Activated naive CD4-positive, alpha-beta T cell treated with anti-CD3 and anti-CD28 coated beads for 36 hours (primary cell): ENCODE measurements at regions not wholly inside any gene's neighbourhood (a gene's known extent, or its start where the extent isn't known, plus 50 kb on each side); places are given as distances from the start of the nearest gene placed in this dataset.

ENCODE experiments used
- CTCF ChIA-PET: fragments of 350-600 bp; sonication (Branson Sonifier 250); formaldehyde crosslinking; loops from one replicate; lab custom pipeline; 2021; ENCODE audit warnings: antibody characterized with exemption; lab: Charles Lee
- DNase-seq: peaks from one replicate; pipeline ENCODE4 v3.0.0-alpha.2; 2020
- H3K27ac Mint-ChIP-seq: one replicate; pipeline ENCODE4 v1.8.0; 2021; ENCODE audit warnings: mild to moderate bottlenecking, mixed read lengths
- H3K27me3 Mint-ChIP-seq: one replicate; pipeline ENCODE4 v1.8.0; 2021; ENCODE audit warnings: low read depth, mixed read lengths
- H3K36me3 Mint-ChIP-seq: one replicate; pipeline ENCODE4 v1.8.0; 2021; ENCODE audit warnings: low read depth, mixed read lengths
- H3K4me1 Mint-ChIP-seq: one replicate; pipeline ENCODE4 v1.8.0; 2021; ENCODE audit warnings: low read depth, mixed read lengths
- H3K4me3 Mint-ChIP-seq: one replicate; pipeline ENCODE4 v1.8.0; 2021; ENCODE audit warnings: mild to moderate bottlenecking, moderate library complexity, mixed read lengths
- H3K9me3 Mint-ChIP-seq: one replicate; pipeline ENCODE4 v1.8.0; 2021; ENCODE audit warnings: mixed read lengths
- intact Hi-C: fragments of 100-400 bp; cut with micrococcal nuclease; formaldehyde crosslinking; loops from one replicate; pipeline ENCODE4 v1.15.1; 2023

GRCh38 chr10:42948040-42948439 lies 128.8 kb upstream of the RET start:
- H3K9me3 Mint-ChIP-seq, result no peaks in the 10 kb centered on the region
- DNase-seq, result no peak
- intact Hi-C loops, result no loop called here
- CTCF ChIA-PET, result interaction anchor here (0.5 kb wide), 1 partner anchor 97 kb away, joined by 3 read pairs; no protein-coding TSS in a partner anchor
- peaks cover 1% of the 10 kb centered on the region for H3K36me3 Mint-ChIP-seq
- H3K27me3 Mint-ChIP-seq, result peaks cover 14% of the 10 kb centered on the region
- no peak overlapping the region for H3K4me3 Mint-ChIP-seq
- H3K4me1 Mint-ChIP-seq, result no peaks in the 10 kb centered on the region
- no peak overlapping the region for H3K27ac Mint-ChIP-seq

DNA sequence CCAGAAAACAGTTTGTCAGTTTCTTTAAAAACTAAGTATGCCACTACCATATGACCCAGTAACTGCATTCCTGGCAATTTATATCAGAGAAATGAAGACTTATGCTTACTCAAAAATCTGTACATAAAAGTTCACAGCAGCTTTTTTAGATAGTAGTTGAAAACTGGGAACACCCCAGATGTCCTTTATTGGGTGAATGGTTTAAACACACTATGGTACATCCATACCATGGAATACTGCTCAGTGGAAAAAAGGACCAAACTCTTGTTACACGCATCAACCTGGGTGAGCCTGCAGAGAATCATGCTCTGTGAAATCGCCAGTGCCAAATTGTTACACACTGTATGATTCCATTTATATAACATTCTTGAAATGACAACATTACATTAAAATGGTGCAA lies 127.6 kb upstream of the RET start:
- Mint-ChIP-seq H3K27ac (no peak overlapping the region), H3K4me3 (no peak overlapping the region), H3K36me3 (peaks cover 1% of the 10 kb centered on the region), H3K27me3 (peaks cover 14% of the 10 kb centered on the region), H3K9me3 (no peaks in the 10 kb centered on the region), H3K4me1 (no peaks in the 10 kb centered on the region)
- DNase-seq, result no peak
- CTCF ChIA-PET, result no interaction called here
- intact Hi-C loops, result no loop called here

DNA sequence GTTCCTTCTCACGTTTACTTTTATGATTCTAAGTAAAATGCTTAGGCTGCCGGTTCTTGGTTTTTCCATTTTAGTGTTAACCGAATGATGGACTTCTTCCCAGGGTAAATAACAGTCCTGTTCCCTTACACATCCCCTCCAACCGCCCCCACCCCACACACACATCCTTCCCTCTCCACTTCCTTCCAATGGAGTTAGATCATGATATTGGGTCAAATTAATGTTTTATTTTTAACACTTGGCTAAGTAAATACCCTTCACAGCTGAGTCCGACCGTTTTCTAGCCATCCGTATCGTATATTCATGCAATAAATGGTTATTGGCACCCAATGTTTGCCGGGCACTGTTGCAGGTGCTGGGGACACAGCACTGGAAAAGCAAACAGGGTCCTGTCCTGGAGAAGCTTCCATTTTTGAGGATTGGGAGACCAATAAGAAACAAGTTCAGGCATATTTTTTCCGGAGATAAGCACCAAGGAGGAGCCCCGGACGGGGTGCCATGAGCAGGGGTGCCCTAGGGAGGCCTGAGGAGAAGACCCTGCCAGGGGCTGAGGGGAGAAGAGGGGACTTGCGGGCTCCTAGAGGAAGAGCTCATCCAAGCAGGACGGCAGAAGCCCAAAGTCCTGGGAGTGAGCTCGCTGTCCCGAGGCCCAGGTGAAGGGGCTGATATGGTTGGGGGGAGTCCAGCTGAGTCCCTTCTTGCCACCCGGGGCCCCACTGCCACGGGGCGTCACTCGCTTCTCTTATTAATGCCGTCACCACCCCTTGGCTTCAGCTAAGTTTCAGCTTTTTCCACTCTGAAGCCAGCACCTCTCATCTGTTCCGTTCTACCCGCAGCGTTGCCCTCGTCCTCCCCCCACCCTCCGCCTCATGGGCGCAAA lies 126.0 kb upstream of the RET start:
- DNase-seq, result no peak
- intact Hi-C loops, result no loop called here
- Mint-ChIP-seq H3K36me3 (peaks cover 1% of the 10 kb centered on the region), H3K4me1 (no peaks in the 10 kb centered on the region), H3K9me3 (no peaks in the 10 kb centered on the region), H3K4me3 (no peak overlapping the region), H3K27me3 (peaks cover 14% of the 10 kb centered on the region), H3K27ac (no peak overlapping the region)
- CTCF ChIA-PET, result no interaction called here

DNA sequence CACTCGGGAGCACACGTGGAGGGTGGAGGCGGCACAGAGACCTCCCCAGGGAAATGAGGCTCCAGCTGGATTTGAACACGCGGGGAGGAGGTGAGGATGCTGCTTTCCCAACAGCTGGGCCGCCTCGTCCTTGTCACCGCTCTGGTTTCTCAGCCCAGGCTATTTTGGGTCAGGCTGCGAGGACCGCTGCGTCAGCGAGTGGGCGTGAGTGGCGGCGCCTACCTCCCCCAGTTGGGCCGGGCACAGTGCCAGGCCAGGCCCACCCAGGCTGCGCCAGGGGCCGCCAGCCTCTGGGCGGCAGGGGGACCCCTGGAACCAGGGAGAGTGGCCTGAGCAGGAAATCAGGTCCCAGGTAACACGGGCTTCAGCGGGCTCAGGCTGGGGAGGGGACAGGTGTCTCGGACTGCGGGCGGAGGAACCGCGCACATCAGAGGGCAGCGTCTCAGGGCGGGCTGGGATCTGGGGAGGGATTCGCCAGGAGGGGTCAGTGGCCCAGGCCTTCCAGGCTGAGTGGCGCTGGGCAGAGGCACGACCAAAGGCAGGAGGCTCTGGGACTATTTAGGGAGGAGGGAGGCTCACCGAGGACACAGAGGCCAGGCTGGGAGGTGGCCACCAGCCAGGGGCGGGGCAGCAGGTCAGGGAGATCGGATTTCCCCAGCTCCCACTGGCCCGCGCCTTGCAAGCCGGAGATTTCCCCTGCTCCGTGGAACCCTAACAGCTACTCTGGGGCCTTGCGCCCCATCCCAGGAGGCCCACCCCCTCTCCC lies 125.2 kb upstream of the RET start:
- Mint-ChIP-seq H3K36me3 (peaks cover 1% of the 10 kb centered on the region), H3K27me3 (peaks cover 14% of the 10 kb centered on the region), H3K4me3 (no peak overlapping the region), H3K4me1 (no peaks in the 10 kb centered on the region), H3K27ac (no peak overlapping the region), H3K9me3 (peaks cover under 1% of the 10 kb centered on the region)
- no peak for DNase-seq
- CTCF ChIA-PET, result no interaction called here
- intact Hi-C loops, result no loop called here

GRCh38 chr10:42952349-42952748 lies 124.5 kb upstream of the RET start:
- intact Hi-C loops, result no loop called here
- no peak for DNase-seq
- CTCF ChIA-PET, result no interaction called here

GRCh38 chr10:42952931-42953683 lies 123.8 kb upstream of the RET start:
- H3K4me3 Mint-ChIP-seq, result no peak overlapping the region
- CTCF ChIA-PET, result no interaction called here
- H3K27ac Mint-ChIP-seq, result no peak overlapping the region
- H3K4me1 Mint-ChIP-seq, result no peaks in the 10 kb centered on the region
- peaks cover 14% of the 10 kb centered on the region for H3K27me3 Mint-ChIP-seq
- peaks cover 6% of the 10 kb centered on the region for H3K9me3 Mint-ChIP-seq
- DNase-seq, result no peak
- intact Hi-C loops, result no loop called here
- H3K36me3 Mint-ChIP-seq, result no peaks in the 10 kb centered on the region

More at GRCh38 chr10:42952349-42952748, 124.5 kb upstream of the RET start:
- Mint-ChIP-seq H3K27ac (no peak overlapping the region), H3K4me1 (no peaks in the 10 kb centered on the region), H3K4me3 (no peak overlapping the region), H3K9me3 (peaks cover 6% of the 10 kb centered on the region), H3K27me3 (peaks cover 14% of the 10 kb centered on the region), H3K36me3 (no peaks in the 10 kb centered on the region)

- intact Hi-C loops, result no loop called here
- CTCF ChIA-PET, result no interaction called here
- Mint-ChIP-seq H3K27ac (no peak overlapping the region), H3K9me3 (peaks cover 6% of the 10 kb centered on the region), H3K27me3 (peaks cover 14% of the 10 kb centered on the region), H3K4me1 (no peaks in the 10 kb centered on the region), H3K36me3 (no peaks in the 10 kb centered on the region), H3K4me3 (no peak overlapping the region)
- no peak for DNase-seq
Measured at GRCh38 chr10:42953684-42954674, 122.9 kb upstream of the RET start.

- Mint-ChIP-seq H3K36me3 (no peaks in the 10 kb centered on the region), H3K4me1 (no peaks in the 10 kb centered on the region), H3K27ac (no peak overlapping the region), H3K4me3 (no peak overlapping the region), H3K9me3 (peaks cover 6% of the 10 kb centered on the region), H3K27me3 (peaks cover 8% of the 10 kb centered on the region)
- CTCF ChIA-PET, result no interaction called here
- DNase-seq, result no peak
- intact Hi-C loops, result no loop called here
Measured at GRCh38 chr10:42954766-42955492, 121.9 kb upstream of the RET start.

GRCh38 chr10:42955493-42955889 lies 121.4 kb upstream of the RET start:
- H3K4me1 Mint-ChIP-seq, result no peaks in the 10 kb centered on the region
- no peak overlapping the region for H3K4me3 Mint-ChIP-seq
- intact Hi-C loops, result no loop called here
- H3K9me3 Mint-ChIP-seq, result peaks cover 6% of the 10 kb centered on the region
- CTCF ChIA-PET, result no interaction called here
- H3K27me3 Mint-ChIP-seq, result peaks cover 6% of the 10 kb centered on the region
- DNase-seq, result no peak
- H3K27ac Mint-ChIP-seq, result no peak overlapping the region
- no peaks in the 10 kb centered on the region for H3K36me3 Mint-ChIP-seq

DNA sequence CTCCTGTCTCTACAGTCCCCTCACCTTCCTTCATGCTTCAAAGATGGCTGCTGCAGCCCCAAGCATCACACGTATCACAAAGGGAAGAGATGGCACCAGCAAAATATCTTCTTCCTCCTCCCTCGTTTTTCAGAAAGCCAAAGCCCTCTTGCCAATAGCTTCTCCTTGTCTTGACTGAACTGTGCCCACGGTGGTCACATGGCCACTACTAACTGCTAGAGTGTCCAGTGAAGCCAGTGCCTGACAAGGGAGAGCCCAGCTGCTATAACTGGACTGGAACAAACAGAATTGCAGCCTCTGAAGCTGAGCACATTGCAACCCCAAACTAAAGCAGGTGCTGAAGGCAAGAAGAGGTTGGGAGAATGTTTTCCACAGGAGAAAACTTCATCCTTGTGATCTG lies 120.8 kb upstream of the RET start:
- Mint-ChIP-seq H3K4me3 (no peak overlapping the region), H3K27me3 (peaks cover 4% of the 10 kb centered on the region), H3K27ac (no peak overlapping the region), H3K9me3 (peaks cover 6% of the 10 kb centered on the region), H3K4me1 (no peaks in the 10 kb centered on the region), H3K36me3 (no peaks in the 10 kb centered on the region)
- intact Hi-C loops, result no loop called here
- CTCF ChIA-PET, result no interaction called here
- no peak for DNase-seq

GRCh38 chr10:42958142-42958868 lies 118.6 kb upstream of the RET start:
- intact Hi-C loops, result no loop called here
- Mint-ChIP-seq H3K27ac (no peak overlapping the region), H3K9me3 (peaks cover 6% of the 10 kb centered on the region), H3K36me3 (no peaks in the 10 kb centered on the region), H3K4me3 (no peak overlapping the region), H3K27me3 (no peaks in the 10 kb centered on the region), H3K4me1 (no peaks in the 10 kb centered on the region)
- no peak for DNase-seq
- CTCF ChIA-PET, result no interaction called here
